MM.1S (cell line): ENCODE measurements at regions not wholly inside any gene's neighbourhood (a gene's known extent, or its start where the extent isn't known, plus 50 kb on each side); places are given as distances from the start of the nearest gene placed in this dataset.

Source experiments
- EZH2 ChIP-seq: fragments of 300-600 bp; sonication (generic); optimal IDR thresholded peaks from 2 replicates; pipeline ENCODE3; 2017; ENCODE audit warnings: low read depth, mild to moderate bottlenecking, antibody characterized with exemption, low read length, mixed read lengths
- TF ChIP-seq, protein P1 (sequence below): fragments of 300-600 bp; sonication (generic); IDR thresholded peaks from 2 replicates; pipeline ENCODE4 v1.5.1; 2016; ENCODE audit warnings: antibody characterized with exemption, low read length, mixed read lengths

DNA sequence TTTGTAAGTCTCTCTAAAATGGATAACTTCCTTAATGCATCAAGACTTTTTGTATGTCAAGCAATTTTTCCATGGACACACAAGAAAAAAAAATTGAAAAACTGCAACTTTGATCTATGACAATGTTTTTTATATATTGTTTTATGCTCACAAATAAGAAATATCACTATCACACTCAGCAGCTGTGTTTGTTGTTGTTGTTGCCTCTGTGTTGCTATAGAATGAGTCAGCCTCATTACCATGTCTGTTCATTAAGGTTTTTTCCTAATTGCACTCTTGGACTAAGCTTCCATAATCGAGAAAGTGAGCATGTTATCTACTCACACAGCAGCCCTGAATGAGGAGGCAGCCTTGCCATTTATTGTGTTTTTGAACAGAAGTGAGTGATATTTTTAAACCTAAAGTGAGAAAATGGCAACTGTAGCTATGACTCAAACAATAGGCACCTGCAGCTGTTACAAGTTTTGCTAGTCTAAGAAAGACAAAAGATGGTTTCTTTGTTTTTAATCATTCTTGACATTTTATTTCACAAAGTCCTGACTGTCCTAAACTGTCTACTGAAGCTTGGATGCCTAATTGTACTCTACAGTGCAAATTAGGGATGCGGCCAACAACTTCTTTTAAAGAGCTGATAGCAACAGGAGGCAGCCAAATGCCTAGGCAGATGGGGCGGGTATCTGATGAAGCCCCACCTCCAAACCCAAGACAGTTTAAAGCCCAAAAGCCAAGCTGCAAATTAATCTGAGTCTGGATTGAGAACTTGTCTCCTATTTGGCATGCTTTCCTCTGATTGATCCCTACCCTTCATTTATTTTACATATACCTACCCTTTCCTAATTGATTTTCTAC is 77.9 kb upstream of the DOK5 start:
- TF ChIP-seq, protein P1, sequence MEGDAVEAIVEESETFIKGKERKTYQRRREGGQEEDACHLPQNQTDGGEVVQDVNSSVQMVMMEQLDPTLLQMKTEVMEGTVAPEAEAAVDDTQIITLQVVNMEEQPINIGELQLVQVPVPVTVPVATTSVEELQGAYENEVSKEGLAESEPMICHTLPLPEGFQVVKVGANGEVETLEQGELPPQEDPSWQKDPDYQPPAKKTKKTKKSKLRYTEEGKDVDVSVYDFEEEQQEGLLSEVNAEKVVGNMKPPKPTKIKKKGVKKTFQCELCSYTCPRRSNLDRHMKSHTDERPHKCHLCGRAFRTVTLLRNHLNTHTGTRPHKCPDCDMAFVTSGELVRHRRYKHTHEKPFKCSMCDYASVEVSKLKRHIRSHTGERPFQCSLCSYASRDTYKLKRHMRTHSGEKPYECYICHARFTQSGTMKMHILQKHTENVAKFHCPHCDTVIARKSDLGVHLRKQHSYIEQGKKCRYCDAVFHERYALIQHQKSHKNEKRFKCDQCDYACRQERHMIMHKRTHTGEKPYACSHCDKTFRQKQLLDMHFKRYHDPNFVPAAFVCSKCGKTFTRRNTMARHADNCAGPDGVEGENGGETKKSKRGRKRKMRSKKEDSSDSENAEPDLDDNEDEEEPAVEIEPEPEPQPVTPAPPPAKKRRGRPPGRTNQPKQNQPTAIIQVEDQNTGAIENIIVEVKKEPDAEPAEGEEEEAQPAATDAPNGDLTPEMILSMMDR, result no peak
- TF ChIP-seq EZH2, result no peak
